ENCODE measurements at regions not wholly inside any gene's neighbourhood (a gene's known extent, or its start where the extent isn't known, plus 50 kb on each side); places are given as distances from the start of the nearest gene placed in this dataset.

DNA sequence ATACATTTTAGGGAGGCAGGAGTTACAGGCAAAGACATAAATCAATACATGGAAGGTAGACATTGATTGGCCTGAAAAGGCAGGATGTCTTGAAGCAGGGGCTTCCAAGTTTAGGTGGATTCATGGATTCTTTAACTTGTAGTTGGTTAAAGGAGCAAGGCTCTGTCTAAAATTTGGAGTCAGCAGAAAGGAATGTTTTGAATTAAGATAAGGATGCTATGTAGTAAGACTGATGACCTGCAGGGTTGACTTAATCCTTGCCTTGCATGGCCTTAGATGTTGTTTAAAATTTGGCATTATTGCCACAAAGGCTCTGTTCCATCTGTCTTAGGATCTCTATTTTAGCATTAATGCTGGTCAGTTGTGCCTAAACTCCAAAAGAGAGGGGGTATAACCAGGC, 171.3 kb downstream of the C5orf15 start:
- TF ChIP-seq POLR2A (IDR thresholded peaks at IDR 0.05) = no peak
- TF ChIP-seq, protein P1, sequence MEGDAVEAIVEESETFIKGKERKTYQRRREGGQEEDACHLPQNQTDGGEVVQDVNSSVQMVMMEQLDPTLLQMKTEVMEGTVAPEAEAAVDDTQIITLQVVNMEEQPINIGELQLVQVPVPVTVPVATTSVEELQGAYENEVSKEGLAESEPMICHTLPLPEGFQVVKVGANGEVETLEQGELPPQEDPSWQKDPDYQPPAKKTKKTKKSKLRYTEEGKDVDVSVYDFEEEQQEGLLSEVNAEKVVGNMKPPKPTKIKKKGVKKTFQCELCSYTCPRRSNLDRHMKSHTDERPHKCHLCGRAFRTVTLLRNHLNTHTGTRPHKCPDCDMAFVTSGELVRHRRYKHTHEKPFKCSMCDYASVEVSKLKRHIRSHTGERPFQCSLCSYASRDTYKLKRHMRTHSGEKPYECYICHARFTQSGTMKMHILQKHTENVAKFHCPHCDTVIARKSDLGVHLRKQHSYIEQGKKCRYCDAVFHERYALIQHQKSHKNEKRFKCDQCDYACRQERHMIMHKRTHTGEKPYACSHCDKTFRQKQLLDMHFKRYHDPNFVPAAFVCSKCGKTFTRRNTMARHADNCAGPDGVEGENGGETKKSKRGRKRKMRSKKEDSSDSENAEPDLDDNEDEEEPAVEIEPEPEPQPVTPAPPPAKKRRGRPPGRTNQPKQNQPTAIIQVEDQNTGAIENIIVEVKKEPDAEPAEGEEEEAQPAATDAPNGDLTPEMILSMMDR (IDR thresholded peaks at IDR 0.05) = no peak
